ENCODE measurements at regions not wholly inside any gene's neighbourhood (a gene's known extent, or its start where the extent isn't known, plus 50 kb on each side); places are given as distances from the start of the nearest gene placed in this dataset.

DNA sequence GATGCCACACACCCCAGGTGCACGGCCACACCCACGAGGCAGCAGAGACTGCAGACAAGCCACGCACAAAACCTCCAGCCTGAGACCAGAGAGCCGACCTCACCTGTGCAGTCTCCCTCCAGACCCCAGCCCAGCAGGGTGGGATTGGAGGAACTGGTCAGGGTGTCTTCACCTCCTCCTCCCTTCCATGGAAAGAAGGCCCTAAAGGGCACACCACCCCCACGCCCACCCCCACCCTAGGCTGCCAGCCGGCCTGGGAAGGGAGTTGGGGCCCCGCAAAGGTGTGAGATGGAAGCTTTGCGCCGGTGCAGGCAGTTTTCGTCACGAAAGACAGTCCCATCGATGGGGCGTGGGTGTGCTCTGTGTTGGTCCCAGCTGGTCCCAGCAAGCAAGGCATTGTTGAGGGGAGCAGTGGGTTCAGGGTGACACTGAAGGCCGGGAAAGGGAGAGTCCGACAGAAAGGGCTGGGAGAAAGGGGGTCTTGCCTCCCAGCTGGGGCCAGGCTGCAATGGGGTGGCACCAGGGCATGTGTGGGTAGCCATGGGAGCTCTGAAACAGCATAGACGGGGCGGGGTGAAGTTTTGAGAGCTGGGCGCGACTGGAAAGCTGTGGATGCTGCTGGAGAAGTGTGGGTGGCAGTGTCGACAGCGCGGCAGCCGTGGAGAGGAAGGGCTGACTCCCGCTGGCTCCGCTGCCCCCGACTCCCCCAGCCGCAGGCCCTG, 349.2 kb downstream of the GLRX3 start:
- no peak for DNase-seq

DNA sequence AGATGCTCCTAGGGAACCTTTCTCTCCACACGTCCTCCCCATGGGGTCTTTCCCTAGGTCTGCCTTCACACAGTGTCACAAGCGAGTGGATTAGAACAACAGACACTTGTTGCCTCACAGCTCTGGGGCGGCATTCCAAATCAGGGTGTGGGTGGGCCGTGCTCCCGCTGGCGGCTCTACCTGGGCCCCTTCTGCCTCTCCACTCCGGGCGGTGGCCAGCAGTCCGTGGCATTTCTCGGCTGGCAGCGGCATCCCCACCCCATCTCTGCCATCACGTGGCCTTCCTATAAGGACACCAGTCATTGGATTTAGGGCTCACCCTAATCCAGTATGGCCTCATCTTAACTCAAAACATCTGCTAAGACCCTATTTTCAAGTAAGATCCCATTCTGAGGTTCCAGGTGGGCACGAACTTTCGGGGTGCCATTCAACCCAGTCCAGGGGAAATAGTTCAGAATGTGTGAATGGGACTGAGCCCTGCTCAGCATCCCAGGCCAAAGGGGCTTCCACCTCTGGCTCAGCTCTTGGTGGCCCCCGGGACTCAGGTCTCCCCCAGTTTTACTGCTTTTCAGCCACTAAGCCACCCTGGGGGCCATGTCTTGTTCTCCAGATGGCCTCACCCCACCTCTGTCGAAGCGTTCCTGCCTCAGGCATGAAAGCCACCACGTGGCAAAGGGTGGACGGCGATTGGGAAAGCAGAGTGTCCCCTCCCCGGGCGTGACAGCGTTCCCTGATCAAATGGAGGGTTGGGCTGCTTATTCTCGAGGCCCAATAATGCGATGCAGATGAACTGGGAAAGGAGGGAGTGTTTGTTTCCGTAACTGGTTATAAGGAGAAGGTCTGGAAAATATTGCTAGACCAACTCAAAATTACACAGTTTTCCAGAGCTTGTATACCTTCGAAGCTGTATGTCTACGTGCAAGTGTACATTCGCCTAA, 350.0 kb downstream of the GLRX3 start:
- DNase-seq = no peak

DNA sequence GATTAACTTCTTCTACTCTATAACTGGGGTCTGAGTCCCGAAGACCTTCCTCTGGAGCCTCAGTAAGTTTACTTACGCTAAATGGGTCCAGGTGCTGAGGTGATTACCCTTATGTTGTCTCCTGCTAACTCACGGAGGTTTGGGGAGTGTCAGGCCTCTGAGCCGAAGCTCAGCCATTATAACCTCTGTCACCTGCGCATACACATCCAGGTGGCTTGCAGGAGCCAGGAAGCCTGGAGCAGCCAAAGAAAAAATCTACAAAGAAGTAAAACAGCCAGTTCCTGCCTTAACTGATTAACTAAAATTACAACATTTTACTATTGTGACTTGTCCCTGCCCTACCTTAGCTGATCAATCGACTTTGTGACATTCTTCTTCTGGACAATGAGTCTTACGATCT, 350.7 kb downstream of the GLRX3 start:
- no peak for DNase-seq

DNA sequence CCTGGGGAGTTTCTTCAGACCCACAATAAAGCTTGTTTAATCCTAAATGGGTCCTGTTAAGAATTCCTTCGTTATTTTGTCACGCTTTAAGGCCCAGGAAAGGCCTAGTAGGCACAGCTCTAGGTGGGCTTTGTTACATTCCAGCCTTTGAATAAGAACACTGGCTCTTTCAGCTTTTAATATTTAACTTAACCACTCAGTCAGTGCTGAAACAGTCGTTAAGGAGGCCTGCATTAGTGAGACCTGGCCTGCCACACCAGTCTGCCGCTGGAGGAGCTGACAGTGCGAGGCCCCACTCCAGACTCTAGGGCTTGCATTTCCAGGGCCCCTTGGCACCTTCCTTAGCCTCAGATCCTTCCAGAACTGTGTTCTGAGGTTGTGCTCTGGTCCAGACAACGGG, 351.4 kb downstream of the GLRX3 start:
- no peak for DNase-seq

DNA sequence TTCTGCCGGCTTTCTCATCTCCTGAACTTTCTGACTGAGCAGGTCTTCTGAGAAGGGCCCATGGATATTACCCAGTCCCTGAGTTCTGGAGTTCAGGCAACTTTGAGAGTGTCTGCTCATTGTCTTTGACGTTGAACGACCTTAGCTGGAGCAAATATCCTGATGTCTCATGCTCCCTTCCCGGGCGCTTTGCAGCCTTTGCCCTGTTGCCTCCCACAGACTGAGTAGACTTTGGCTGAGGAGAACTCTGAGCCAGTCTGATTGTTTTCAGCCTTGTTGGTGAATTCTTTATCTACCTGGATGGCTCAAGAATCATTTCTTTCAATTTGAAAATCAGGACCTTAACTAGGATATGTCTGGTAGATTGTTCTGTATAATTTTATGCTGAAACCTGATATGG, 353.7 kb downstream of the GLRX3 start:
- DNase-seq = no peak

DNA sequence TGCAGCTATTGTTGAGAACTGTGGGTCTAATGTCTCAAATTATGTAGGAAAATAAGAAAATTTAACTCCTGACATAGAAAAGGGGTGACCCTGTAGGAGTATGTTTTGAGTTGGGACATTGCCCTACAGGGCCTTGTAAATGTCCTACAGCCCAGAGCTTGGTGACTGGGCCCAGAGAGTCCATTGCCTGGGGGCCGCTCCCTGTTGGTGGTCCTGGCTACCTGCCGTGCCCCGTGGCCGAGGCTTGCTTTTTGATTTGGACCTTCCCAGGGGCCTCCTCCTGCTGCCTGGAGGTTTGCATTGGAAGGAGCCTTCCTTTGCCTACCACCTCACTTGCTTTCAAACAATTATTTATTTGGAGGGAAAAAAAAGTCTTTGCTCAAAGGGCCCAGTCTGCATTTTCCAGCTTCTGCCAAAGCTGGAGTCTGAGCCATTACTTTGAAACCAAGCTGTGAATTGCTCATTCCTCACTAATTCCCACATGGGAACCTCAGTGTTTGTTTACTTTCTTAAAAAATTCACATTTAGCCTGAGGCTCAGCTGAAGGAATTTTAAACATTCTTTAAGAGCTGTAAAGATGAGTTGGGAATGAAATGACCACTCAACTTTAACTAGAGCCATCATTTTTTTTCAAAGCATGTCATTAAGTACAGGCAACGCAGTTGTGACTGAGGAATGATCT, 355.0 kb downstream of the GLRX3 start:
- peak in 3 of 58 donors; percentile 6 to 14 (median 13) for DNase-seq

DNA sequence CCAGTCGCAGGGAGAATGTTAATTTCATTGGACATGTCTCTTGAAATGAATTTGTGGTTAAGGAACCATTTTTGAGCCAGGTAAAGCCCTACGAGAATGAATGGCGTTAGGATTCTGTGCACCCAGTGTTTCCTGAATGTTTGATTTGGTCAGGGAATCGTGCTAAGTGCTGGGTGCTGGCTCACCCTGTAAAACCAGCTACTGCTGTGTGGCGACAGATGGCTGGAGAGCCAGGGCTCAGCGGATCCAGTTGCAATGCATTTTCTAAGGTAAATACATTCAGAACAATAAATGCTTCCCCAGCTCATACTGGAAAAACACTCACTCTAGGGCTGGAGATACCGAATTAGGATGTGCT, 355.5 kb downstream of the GLRX3 start:
- DNase-seq = no peak

DNA sequence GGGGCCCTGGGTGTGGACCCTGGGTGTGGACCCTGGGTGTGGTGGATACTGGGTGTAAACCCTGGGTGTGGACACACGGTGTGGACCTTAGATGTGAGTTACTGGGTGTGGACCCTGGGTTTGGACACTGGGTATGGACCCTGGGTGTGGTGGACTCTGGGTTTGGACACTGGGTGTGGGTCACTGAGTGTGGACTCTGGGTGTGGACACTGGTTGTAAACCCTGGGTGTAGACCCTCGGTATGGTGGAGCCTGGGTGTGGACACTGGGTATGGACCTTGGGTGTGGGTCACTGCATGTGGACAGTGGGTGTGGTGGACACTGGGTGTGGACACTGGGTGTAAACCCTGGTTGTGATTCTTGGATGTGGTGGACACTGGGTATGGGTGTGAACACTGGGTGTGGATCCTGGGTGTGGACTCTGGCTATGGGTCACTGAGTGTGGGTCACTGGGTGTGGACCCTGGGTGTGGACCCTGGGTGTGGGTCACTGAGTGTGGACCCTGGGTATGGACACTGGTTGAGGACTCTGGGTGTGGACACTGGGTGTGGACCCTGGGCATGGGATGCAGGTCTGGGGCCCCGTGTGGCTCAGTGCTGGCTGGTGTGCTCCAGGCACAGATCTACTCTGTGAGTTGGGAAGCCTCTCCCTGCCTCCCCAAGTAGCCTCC, 356.2 kb downstream of the GLRX3 start:
- no peak for DNase-seq

DNA sequence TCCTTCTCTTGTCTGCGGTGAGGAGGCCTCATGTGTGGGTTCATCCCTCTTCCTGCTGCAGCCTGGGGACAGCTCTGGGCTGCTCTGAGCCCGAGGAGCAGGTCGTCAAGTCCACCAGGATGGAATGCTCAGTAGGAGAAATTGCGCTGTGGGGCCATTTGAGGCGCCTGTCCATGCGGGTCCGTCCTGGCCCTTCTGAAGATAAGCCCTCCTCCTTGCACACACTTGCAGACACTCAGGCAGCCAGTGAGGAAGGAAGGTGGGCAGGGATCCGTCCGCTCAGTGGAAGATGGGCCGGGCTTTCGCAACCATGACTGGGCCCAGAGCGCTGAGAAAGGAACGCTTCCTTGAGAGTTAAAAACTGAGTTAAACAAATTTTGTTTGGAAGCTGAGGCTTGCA, 356.8 kb downstream of the GLRX3 start:
- DNase-seq = no peak

DNA sequence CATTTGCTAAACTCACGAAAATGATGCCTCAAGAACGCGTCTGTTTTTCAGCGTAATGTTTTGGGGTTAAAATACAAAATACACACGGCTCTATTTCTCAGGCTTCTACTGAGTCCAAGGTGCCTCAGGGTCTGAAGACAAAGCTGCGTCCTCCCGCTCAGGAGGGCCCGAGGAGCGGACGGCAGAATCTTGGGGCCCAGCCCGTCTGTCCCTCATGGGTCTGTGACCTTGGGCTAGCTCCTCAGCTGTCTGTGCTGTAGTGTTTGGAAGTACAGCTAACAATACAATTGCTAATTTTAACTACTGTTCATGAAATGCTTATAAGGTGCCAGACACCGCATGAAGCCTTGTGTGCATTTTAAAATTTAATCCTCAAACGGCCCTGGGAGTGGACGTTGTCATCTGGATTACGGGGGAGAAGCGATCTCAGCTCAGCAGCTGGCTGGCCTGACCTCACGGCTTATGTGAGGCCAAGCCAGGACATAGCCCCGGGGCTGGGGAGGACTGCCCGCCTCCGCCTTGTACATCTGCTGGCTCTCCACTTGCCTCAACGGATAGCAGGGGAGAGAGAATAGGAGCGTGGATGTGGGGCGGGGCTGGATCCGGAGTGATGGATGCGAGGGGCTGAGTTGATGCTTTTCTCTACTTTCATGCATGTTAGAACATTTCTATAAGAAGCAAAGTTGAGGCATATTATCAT, 357.4 kb downstream of the GLRX3 start:
- DNase-seq = no peak

DNA sequence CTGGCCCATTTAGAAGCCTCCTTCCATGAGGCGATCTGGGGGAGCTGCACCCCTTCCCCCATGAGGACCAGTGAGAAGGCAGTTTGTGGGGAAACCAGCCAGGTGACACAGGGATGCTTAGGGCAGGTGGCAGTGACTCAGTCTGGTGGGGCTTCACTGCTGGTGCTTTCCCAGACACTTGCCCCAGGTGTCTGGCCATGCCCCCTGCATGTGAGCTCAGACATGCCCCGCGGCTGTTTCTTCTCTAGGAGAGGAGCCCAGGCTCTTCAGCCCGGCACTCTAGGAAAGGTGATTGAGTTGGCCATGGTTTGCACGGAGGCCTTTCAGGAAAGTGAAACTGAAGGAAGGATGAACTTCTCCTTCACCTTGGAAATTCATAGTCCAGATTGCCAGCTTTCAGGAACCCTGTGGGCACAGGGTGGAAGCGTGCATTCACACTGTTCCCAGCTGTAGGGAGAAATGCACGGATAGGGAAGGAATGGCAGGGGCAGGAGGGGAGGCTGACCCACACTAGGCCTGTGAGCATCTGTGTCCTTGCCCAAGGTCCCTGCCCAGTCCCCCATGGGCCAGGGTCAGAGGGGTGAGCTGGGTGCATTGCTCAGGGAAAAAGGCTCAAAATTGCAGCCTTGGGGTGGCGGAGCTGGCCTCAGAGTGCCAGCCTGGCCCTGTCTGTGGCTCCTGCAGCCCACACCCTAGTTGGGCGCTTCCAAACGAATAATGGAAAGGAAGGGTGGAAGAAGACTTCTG, 359.1 kb downstream of the GLRX3 start:
- DNase-seq = no peak

DNA sequence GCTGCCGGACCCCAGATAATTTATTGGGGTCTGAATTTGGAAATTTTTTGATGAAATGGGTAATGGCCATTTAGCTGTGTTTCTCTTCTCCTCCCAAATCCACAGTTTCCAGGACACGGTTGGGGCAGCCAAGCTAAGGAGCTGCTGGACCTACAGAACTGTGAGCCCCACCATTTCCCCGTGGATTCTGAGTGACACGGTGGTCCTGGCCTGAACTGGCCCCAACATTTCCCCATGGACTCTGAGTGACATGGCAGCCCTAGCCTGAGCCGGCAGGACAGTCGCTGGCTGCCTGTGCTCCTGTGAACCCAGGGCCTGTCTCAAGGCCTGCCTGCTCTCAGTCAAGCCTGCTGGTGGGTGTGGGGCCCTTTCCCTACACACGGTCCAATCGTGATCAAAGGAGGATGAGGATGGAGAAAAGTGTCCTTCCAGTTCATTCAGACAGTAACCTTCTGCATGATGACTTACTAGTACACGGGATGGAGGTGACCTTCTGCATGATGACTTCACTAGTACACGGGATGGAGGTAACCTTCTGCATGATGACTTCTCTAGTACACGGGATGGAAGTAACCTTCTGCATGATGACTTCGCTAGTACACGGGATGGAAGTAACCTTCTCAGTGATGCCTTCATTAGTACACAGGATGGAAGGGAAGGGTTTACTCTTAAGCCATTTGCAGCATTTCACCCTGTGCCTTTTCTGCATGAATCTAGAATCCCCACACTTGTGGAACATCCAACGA, 359.9 kb downstream of the GLRX3 start:
- DNase-seq = no peak

DNA sequence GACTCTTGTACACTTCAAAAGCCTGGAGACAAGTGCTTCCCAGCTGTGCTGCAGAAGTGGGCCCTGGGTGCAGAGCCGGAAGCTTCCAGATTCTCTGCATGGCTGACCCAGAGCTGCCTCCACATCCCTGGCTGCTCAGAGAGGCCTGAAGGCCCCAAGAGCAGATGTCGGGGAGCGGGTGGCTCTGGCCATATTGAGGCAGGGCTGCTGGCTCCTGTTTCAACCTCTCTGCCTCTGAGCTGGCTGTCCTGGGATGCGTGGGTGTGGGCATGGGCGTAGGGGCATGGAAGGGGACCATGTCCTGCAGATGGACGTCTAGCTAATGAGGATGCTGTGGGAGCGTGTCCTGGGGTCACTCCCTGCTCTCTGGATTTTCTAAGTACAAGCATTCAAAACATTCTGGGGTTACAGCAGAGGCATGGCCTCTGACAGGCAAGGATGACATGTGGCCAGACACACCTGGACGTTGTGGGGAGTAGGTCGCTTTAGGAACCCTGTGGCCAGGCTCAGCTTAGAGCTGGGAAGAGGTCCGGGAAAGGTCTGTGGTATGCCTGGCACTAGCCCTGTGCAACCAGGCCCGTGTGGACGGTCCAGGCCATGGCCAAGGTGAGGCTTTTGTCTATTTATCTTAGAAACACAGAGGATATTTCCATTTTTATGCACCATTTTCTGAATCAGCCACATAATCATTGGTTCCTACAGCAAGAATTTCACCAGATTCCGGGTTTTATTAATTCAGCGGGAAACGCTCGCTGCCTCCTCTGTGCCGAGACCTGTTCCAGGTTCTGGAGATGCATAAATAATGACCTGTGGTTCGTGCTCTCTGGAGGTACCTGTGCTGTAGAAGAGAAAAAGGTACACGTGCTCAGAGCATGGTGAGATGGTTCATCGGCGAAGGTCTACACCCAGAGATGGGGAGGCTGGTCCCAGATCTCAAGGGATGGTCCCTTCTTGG, 361.1 kb downstream of the GLRX3 start:
- no peak for DNase-seq

DNA sequence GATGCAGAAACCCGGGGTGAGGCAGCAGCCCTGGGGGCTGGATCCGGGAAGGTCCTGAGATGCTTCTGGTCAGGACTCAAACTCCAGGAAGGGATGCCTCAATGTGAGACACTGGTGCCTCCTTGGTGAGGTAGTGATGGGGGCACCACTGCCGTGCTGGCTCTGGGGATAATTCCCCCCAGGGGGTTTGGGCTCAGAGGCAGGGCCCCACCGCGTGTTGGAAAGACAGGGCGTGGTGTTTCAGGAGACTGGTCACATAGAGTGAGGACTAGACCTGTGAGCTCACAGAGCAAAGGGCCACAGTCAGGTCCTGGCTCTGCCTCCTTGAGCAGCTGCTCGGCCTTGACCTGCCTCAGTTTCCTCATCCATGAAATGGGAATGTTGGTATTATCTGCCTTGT, 361.9 kb downstream of the GLRX3 start:
- no peak for DNase-seq

DNA sequence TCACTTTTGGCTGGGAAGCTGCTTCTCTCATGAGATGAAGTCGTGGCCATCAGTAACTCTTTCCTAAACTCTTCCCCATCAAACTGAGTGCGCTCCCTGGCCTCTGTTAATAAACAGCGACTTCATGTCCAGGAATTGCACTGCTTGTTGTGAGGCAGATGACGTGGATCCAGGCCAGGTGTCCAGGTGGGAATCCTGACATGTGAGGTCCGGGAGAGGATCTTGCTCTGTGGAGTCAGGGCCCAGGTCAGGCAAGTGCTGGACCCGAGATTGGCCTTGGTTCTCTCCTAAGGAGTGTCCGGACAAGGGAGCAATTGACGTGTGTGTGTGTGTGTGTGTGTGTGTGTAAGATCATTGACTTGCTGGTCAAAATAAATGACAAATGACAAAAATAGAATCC, 362.7 kb downstream of the GLRX3 start:
- no peak for DNase-seq

DNA sequence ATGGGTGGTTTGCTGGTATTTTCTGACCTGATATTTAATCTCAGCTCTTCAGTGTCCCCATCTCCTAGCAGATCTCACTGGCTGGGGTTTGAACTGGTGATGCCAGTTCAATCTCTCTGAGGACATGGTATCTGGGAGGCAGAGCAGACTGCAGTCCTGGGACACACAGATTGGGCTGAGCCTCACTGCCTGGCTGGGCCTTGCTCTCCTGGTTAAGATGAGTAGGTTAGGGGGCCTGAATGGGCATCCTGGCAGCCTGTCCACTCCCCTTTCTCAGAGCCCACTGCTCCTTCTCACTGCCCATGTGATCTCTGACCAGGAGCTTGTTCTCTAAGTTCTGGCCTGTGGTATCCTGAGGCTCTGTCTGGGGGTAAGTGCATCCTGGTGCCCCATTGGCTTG, 363.4 kb downstream of the GLRX3 start:
- DNase-seq = no peak

DNA sequence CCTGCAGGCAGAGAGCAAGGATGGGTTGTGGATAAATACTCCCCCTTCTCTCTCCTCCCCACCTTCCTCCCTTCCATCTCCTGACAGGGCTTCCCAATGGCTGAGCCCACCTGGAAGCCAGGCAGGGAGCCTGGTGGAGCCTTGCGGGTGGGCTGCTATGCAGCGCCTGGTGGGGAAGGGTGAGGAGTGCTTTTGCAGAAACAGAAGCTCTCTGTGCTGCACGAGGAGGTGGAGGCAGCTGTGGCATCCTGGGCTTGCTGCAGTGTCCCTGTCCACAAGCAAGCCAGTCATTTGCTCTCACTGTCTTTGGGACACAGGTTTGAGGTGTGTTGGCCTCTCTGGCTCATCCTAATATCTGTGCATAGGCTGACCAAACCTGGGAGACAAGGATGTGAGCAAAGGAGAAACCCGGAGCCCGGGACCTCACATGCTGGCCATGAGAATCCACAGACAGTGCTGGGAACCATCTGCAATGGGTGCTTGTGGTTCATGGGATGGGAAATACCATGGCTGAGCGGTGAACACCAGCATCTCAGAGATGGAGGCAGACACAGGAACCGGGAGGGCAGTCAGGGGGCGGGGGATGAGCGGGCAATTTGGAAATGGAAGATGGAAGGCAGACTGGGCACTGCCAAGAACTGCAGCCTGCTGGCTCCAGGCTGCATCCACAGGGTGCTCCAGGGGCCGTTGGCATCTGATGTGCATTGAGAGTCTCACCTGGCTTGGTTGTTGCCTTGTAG, 364.2 kb downstream of the GLRX3 start:
- no peak for DNase-seq

DNA sequence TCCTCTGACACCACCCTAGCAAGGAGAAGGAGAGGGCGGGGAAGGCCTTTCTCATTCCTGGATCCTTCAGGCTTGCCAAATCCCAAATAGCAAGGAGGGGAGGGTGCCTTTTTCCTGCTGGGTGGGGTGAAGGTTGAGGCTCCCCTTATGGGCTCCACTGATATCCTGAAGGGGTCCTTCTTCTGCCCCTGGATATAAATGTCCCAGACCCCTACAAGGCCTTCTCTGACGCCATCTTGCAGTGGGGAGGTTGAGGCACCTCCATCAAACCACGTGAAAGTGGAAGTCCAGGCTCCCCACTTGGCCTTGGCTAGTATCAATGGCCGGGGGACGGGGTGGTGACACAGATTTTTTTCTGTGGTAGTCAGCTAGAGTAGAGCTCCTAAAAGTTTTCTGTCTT, 371.3 kb downstream of the GLRX3 start:
- no peak for DNase-seq
